ENCODE measurements at regions not wholly inside any gene's neighbourhood (a gene's known extent, or its start where the extent isn't known, plus 50 kb on each side); places are given as distances from the start of the nearest gene placed in this dataset.

DNA sequence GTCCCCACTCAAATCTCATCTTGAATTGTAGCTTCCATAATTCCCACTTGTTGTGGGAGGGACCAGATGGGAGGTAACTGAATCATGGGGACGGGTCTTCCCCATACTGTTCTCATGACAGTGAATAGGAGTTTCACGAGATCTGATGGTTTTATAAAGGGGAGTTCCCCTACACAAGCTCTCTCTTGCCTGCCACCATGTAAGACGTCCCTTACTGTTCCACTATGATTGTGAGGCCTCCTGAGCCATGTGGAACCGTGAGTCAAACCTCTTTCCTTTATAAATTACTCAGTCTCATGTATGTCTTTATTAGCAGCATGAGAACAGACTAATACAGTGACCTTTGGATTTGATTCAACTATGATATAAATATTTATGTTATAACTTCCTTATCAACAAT, 78.0 kb downstream of the CYRIA start:
- no peak for TF ChIP-seq CTCF (IDR thresholded peaks at IDR 0.05; ENCODE audit: insufficient read depth, low read length)
- no peak overlapping the region for H3K4me3 ChIP-seq (ENCODE audit: low read depth, low read length)
- no peak for DNase-seq (ENCODE audit: low read depth)

DNA sequence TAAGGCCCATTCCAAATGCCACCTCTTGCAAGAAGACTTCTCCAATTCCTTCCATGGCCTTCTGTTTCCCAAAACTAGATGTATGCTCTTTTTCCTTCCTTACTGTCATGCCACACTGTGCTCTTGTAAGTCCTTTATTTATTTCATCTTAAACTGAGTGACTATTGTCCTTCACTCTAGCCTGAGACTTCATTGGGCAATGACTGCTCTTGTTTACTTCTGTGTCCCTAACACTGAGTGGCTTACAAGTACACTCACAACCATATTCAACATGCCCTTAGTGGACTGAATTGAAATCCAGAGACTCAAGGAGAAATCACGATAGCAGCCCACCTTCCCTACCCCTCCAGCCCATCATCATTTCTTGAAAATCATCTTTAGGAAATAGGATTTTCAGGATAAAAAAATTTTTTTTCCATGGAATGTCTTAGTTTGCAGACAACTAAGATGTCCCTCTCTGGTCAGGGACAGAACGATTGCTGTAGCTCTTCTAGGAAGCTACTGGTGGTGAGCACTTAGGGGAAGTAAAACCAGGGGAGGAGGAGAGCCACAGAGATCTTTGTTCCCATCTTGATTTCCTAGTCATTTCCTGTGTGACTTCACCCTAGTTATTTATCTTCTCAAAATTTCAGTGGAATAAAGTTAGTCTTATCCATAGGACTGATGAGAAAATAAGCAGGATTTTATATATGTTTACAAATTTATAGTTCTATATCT, 80.7 kb downstream of the CYRIA start:
- no peak for TF ChIP-seq CTCF (IDR thresholded peaks at IDR 0.05; ENCODE audit: insufficient read depth, low read length)
- H3K4me3 ChIP-seq (ENCODE audit: low read depth, low read length): no peak overlapping the region
- DNase-seq (ENCODE audit: low read depth): no peak

GRCh38 chr2:16584084-16584483, 81.5 kb downstream of the CYRIA start:
- no peak for TF ChIP-seq CTCF (IDR thresholded peaks at IDR 0.05; ENCODE audit: insufficient read depth, low read length)
- H3K4me3 ChIP-seq (ENCODE audit: low read depth, low read length): no peak overlapping the region
- DNase-seq (ENCODE audit: low read depth): no peak

DNA sequence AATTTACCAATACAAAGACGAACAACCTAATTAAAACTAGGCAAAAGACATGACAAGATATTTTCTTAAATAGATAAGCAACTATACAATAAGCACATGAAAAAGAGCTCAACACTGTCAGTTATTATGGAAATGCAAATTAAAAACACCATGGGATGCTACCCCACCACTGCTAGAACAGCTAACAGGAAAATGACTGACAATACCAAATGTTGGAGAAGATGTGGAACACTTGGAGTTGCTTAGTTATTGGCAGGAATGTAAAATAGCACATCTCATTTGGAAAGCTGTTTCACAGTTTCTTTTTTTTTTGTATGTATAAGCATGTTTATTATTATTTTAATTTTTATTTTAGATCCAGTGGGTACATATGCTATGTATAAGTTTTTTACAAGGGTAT, 84.4 kb downstream of the CYRIA start:
- no peak for TF ChIP-seq CTCF (IDR thresholded peaks at IDR 0.05; ENCODE audit: insufficient read depth, low read length)
- no peak for DNase-seq (ENCODE audit: low read depth)
- no peak overlapping the region for H3K4me3 ChIP-seq (ENCODE audit: low read depth, low read length)

DNA sequence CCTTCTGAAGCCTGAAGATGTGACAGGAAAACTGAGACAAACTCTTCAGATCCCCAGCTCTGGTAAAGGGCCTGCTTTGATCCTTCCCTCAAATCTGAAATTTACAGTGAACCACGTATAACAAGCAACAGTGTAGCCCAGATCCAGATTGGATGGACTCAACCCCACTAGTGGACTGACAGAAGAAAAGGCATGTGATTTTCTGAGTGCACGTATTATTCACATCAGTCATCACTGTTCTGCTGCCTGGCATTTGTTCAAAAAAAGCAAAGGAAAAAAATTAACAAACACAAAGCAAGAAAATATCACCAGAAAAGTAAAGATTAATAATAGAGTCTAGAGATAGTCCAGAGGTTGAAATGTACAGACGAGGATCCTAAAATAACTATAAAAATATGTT, 87.6 kb downstream of the CYRIA start:
- no peak for DNase-seq (ENCODE audit: low read depth)
- H3K4me3 ChIP-seq (ENCODE audit: low read depth, low read length): no peak overlapping the region
- no peak for TF ChIP-seq CTCF (IDR thresholded peaks at IDR 0.05; ENCODE audit: insufficient read depth, low read length)

- no peak overlapping the region for H3K4me3 ChIP-seq (ENCODE audit: low read depth, low read length)
- DNase-seq (ENCODE audit: low read depth): no peak
- no peak for TF ChIP-seq CTCF (IDR thresholded peaks at IDR 0.05; ENCODE audit: insufficient read depth, low read length)
Observed at GRCh38 chr2:16570516-16570915, 95.1 kb downstream of the CYRIA start.

Measured in fibroblast of the aortic adventitia (primary cell).